ENCODE measurements at regions not wholly inside any gene's neighbourhood (a gene's known extent, or its start where the extent isn't known, plus 50 kb on each side); places are given as distances from the start of the nearest gene placed in this dataset.
A peak's percentile ranks its signal among the peaks of the same experiment; 100 is the strongest.

DNA sequence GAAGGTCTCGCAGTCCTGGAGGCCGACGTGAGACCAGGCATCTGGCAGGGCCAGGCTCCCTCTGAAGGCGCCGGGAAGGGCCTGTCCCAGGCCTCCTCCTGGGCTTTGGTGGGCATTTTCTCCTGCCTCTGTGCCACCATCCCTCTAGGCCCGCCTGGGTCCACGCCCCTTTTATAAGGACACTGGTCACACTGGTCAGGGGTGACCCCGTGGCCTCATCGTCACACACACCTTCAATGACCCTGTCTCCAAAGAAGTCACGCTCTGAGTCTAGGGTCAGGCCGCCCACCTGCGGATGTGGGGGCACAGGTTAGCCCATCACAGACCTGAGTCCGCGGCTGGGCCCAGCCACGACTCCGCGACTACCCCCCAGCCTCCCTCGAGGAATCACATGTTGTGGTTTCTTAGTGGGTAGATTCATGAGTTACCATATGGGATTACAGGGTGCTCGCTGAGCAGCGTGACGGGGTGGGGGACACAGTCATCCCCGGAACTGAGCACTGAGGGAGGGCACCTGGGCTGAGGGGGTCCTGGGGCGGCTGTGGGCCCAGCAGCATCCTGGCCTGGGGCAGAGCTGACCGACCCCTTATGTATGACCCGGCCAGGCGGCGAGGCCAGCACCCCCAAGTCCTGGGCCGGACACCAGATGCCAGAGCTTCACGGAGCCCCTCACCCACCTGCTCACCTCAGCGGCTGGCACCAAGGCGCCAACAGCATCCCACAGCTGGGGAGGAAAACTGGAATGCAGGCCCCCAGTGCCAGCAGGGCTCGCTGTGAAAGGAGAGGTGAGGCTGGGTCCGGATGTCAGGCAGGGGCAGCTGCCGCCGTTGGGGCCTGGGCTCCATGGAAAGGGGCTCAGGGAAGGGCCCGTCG is 115.9 kb downstream of the DLL1 start:
- intact Hi-C loops (cut with DNase I), result no loop called here
- TF ChIP-seq POLR2A (IDR thresholded peaks at IDR 0.05; ENCODE audit: low read depth) (no peak), EP300 (IDR thresholded peaks at IDR 0.05) (no peak), POLR2AphosphoS5 (IDR thresholded peaks at IDR 0.05) (no peak)
- TF ChIP-seq, protein P1, sequence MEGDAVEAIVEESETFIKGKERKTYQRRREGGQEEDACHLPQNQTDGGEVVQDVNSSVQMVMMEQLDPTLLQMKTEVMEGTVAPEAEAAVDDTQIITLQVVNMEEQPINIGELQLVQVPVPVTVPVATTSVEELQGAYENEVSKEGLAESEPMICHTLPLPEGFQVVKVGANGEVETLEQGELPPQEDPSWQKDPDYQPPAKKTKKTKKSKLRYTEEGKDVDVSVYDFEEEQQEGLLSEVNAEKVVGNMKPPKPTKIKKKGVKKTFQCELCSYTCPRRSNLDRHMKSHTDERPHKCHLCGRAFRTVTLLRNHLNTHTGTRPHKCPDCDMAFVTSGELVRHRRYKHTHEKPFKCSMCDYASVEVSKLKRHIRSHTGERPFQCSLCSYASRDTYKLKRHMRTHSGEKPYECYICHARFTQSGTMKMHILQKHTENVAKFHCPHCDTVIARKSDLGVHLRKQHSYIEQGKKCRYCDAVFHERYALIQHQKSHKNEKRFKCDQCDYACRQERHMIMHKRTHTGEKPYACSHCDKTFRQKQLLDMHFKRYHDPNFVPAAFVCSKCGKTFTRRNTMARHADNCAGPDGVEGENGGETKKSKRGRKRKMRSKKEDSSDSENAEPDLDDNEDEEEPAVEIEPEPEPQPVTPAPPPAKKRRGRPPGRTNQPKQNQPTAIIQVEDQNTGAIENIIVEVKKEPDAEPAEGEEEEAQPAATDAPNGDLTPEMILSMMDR (IDR thresholded peaks at IDR 0.05), result no peak

DNA sequence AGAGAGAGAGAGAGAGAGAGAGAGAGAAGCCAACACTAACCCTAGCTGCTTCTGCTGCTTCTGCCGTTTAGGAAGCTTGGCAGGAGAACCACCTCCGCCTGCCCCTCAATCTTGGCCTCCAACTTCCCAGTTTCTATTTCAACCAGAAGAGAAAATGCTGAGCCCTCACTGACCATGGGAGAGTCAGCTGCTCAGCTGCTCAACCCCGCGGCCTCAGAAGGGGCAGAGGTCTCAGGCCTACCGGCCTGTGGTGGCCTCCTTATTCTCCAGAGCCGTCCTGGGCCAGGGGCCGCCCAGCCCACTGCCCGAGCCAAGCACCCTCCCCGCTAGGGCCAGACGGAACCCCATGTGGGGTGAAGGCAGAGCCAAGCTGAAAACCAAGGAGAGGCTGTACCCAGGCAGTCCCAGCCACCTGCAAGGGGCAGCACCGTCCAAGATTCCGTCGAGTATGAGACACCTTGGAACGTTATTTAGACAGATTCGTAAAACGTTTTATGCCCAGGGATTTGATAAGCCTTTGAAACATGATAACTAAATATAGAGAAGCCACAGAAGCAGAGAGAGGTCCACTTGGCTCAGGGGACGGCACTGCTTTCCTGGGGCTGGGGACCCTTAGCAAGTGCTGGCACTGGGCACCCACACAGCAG is 116.6 kb downstream of the DLL1 start:
- H3K27ac ChIP-seq (replicated peaks in 1 of 4), result no peak overlapping the region
- 77% methylated on average over 14 of the region's 17 CpGs for WGBS
- no peaks in the 10 kb centered on the region for H3K36me3 ChIP-seq
- intact Hi-C loops (cut with DNase I), result no loop called here
- no peak overlapping the region for H3K4me3 ChIP-seq
- H3K27me3 ChIP-seq, result peaks cover 0 to 7% (median 0%) of the 10 kb centered on the region in 4 donors
- peak; percentile 86 for DNase-seq (ENCODE audit: extremely low spot score)
- H3K4me1 ChIP-seq, result no peaks in the 10 kb centered on the region
- no peaks in the 10 kb centered on the region for H3K9me3 ChIP-seq
- TF ChIP-seq POLR2A (IDR thresholded peaks at IDR 0.05; ENCODE audit: low read depth) (no peak), POLR2AphosphoS5 (IDR thresholded peaks at IDR 0.05) (no peak), EP300 (IDR thresholded peaks at IDR 0.05) (no peak)
- TF ChIP-seq, protein P1 (IDR thresholded peaks at IDR 0.05), result no peak

More for the DNA sequence above, 115.9 kb downstream of the DLL1 start:
- Histone ChIP-seq H3K36me3 (no peaks in the 10 kb centered on the region), H3K4me1 (no peaks in the 10 kb centered on the region), H3K27ac (replicated peaks in 1 of 4) (no peak overlapping the region), H3K27me3 (peaks cover 0 to 11% (median 0%) of the 10 kb centered on the region in 4 donors), H3K9me3 (no peaks in the 10 kb centered on the region), H3K4me3 (no peak overlapping the region)
- WGBS, result 94% methylated on average over 18 of the region's 37 CpGs
- DNase-seq (ENCODE audit: extremely low spot score), result peak; percentile 87

DNA sequence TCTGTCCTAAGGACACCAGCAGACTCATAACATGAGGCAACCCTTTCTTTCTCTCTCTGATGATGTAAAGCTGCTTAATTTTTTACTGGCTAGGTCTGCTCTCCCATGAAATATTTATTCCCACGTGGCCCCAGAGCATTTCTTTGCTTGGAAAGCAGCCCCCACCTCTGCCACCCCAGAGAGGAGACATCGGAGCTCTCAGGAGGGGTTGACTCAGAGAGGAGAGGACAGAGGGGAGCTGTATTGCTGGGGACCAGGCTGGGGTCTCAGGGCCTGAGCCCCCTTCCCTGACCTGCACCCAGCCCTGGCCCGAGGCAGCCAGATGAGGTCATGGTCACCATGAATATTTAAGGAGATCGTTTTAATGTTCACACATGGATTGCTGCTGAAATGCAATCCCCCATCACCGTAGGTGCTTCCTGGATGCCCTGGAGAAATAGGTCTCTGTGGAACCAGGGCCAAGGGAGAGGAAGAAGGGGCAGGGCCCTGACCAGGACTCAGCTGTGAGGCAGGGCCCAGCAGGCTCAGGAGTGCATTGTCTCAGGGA is 117.5 kb downstream of the DLL1 start:
- no peaks in the 10 kb centered on the region for H3K36me3 ChIP-seq
- H3K9me3 ChIP-seq, result no peaks in the 10 kb centered on the region
- 57% methylated on average over 5 of the region's 5 CpGs for WGBS
- intact Hi-C loops (cut with DNase I), result no loop called here
- TF ChIP-seq POLR2AphosphoS5 (IDR thresholded peaks at IDR 0.05), result no peak
- no peak for TF ChIP-seq EP300 (IDR thresholded peaks at IDR 0.05)
- TF ChIP-seq, protein P1 (IDR thresholded peaks at IDR 0.05), result no peak
- TF ChIP-seq POLR2A (IDR thresholded peaks at IDR 0.05; ENCODE audit: low read depth), result no peak
- no peak overlapping the region for H3K4me3 ChIP-seq
- no peak overlapping the region for H3K27ac ChIP-seq (replicated peaks in 1 of 4)
- H3K4me1 ChIP-seq, result no peaks in the 10 kb centered on the region
- peaks cover 0 to 7% (median 0%) of the 10 kb centered on the region in 4 donors for H3K27me3 ChIP-seq
- no peak for DNase-seq (ENCODE audit: extremely low spot score)

DNA sequence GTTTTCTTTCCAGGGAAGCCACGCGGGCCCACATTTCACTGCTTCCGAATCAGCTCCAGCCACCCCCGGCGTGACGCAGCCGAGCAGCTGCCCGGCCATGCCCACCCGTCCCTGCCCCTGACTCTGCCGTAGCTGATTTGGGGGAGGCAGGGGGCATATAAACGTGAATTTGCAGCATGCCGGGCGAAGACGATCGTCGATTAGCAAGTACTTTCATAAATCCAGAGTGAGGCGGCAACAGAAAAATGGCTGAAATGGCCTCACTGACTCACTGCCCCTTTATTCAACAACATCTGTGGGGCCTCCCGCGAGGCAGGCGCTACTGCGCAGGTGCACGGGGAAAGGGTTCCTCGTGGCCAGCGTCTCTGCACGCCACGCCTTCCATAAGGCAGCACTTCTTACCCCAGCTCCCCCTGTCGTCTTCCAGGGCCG is 118.0 kb downstream of the DLL1 start:
- no peak overlapping the region for H3K27ac ChIP-seq (replicated peaks in 1 of 4)
- intact Hi-C loops (cut with DNase I), result no loop called here
- H3K4me1 ChIP-seq, result no peaks in the 10 kb centered on the region
- TF ChIP-seq POLR2A (IDR thresholded peaks at IDR 0.05; ENCODE audit: low read depth), result no peak
- TF ChIP-seq EP300 (IDR thresholded peaks at IDR 0.05), result no peak
- TF ChIP-seq, protein P1 (IDR thresholded peaks at IDR 0.05), result no peak
- no peak for TF ChIP-seq POLR2AphosphoS5 (IDR thresholded peaks at IDR 0.05)
- H3K36me3 ChIP-seq, result no peaks in the 10 kb centered on the region
- peaks cover 0 to 7% (median 0%) of the 10 kb centered on the region in 4 donors for H3K27me3 ChIP-seq
- no peak overlapping the region for H3K4me3 ChIP-seq
- no peaks in the 10 kb centered on the region for H3K9me3 ChIP-seq
- 95% methylated on average over 28 of the region's 28 CpGs for WGBS
- DNase-seq (ENCODE audit: extremely low spot score), result peak; percentile 53

Measured in esophagus muscularis mucosa (tissue), 4 donors.